ENCODE measurements at regions not wholly inside any gene's neighbourhood (a gene's known extent, or its start where the extent isn't known, plus 50 kb on each side); places are given as distances from the start of the nearest gene placed in this dataset.

DNA sequence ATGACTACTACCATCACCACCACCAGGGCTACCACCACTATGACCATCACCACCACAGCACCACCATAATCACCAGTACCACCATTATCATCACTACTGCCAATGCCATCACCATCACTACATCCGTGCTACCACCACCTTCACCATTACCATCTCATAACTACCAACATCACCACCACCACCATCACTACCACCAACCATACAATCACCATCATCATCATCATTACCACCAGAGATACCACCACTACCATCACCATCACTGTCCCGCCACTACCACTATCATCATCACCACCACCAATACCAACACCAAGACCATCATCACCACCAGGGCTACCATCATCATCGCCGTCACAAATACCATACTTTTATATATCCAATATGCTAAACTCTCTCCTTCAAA, 369.6 kb upstream of the DYNLRB2 start:
- no peak for FAIRE-seq

- no peak for FAIRE-seq
Measured at GRCh38 chr16:80167657-80168390, 373.0 kb upstream of the DYNLRB2 start.

- FAIRE-seq, result no peak
Measured at GRCh38 chr16:80166082-80166481, 374.7 kb upstream of the DYNLRB2 start.

- FAIRE-seq, result no peak
Measured at GRCh38 chr16:80164966-80165550, 375.7 kb upstream of the DYNLRB2 start.

DNA sequence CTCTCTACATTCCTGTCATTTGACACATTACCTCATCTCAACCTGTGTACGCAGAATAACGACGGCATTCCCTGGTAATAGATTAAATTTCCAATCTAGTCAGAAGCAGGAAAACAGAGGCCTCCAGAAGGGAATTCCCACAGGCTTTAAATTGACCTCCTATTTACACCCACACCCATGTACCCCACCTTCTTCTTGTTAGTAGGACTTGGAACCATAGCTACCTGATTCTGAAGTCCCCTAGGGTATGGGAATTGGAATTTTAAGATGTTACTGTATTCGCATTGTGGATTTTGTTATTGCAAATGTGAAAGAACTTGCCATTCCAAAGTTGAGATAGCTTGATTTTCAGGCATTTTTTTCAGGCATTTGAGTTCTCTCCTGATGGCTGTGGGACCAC, 377.5 kb upstream of the DYNLRB2 start:
- no peak for FAIRE-seq

GRCh38 chr16:80161799-80162739, 378.7 kb upstream of the DYNLRB2 start:
- FAIRE-seq, result no peak

DNA sequence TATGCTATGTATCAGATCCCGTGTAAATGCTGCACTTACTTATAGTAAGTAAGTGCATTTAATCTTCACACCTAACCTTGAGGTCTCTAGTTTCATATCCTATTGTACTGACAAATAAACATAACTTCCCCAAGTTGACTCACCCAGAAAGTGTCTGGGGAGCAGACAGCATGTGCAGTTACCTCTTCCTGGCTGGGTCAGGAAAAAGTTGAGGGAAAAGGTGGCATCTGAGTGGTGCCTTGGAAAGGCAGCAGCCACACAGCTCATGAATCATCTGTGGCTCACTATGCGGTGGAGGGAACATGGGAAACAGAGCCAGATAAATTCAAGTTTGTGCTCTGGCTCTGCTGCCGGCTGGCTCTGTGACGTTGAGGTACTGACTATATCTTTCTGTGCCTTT, 382.0 kb upstream of the DYNLRB2 start:
- no peak for FAIRE-seq

- FAIRE-seq, result no peak
Measured at GRCh38 chr16:80151722-80152111, 389.1 kb upstream of the DYNLRB2 start.

- FAIRE-seq, result no peak
Measured at GRCh38 chr16:80150978-80151721, 389.6 kb upstream of the DYNLRB2 start.

DNA sequence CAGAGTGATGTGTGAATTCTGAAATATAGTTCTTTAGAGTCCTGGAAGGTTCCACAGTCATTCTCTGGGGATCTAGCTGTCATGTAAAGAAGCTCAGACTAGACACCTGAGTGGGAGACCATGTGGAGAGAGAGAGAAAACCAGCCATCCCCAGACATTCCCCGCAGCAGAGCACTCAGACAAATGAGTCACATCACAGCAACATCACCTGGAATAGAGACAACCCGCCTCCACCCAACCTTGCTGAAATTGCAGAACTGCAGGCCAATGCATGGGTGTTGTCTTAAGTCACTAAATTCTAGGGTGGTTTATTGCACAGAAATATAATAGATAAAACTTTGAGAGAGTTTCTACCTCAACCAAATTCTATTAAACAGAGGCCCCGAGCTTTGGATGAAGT, 392.0 kb upstream of the DYNLRB2 start:
- FAIRE-seq, result no peak

DNA sequence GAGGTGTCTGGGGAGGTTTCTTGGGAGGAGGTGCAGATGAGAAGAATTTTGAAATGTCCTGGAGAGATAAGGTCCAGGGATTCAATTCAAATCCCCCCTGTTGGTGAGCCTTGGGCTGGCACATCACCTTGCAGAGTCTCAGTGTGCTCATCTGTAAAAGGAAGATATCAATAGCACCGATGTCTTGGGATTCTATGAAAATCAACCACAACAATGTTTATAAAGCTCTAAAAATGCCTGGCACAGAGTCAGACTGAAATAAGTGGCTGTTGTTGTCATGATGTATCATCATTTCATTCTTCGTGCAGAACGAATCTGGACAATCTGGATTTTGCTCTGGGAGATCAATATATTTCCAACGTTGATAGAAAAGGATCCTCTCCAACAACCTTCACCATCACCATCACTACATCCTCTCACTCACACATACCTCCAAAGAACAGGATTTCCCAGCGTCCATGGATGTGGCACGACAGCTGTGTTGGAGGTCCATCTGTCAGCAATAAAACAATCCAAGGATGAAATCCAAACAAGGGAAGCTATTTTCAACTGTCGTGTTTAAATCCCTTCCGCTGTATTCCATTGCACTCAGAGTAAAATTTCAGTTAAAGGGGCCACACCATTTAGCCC, 393.7 kb upstream of the DYNLRB2 start:
- no peak for FAIRE-seq

GRCh38 chr16:80144191-80144590, 396.6 kb upstream of the DYNLRB2 start:
- FAIRE-seq, result no peak

- FAIRE-seq, result no peak
Measured at GRCh38 chr16:80142940-80143339, 397.9 kb upstream of the DYNLRB2 start.

DNA sequence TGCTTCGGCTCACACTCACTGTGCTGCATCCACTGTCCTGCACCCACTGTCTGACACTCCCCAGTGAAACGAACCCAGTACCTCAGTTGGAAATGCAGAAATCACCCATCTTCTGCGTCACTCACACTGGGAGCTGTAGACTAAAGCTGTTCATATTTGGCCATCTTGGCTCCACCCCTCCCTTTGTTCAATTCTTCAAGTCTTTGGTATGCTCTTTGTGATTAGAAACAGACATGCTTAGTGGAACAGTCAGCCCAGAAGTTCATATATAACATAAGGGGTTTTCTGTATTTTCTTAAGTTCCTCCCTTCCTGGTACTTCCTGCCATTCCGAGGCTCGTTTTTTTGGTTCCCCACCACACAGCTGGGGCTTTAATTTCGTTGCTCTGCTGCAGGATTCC, 398.5 kb upstream of the DYNLRB2 start:
- no peak for FAIRE-seq

GRCh38 chr16:80129791-80130190, 411.0 kb upstream of the DYNLRB2 start:
- FAIRE-seq, result no peak

DNA sequence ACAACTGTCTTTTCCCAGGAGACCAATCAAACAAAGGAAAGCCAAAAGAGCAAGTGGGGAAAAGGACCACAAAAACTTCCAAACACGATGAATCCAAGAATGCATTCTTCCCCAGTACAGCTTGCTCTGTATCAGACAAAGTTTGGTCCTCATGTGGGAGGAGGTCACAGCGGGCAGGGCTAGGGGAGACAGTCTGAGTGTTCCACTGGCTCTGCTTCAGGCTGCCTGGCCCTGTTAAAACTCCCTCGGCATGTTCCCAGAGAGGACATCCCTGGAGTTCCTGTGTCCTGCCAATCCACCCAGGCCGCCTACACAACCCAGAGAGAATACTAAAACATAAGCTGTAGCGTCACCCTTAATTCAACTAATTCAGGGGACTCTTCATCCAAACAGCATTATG, 415.1 kb upstream of the DYNLRB2 start:
- no peak for FAIRE-seq

DNA sequence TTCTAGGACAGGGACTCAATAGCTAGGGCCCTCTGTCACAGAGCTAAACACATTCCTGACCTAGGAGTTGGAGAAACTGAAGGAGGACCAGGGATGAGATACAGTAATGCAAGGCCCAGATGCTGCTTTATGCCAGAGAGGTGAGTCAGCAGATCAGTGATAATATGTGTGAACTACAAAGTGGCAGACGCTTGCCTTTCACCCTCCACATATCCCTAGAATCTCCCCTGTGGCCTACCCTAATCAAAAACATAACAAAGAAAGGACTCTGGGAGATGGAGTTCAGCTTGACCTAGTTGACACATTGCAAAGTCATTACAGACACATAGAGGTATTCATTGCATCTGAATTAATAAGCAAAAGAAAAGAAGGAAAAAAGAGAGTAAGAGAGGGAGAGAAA, 417.6 kb upstream of the DYNLRB2 start:
- no peak for FAIRE-seq

- no peak for FAIRE-seq
Measured at GRCh38 chr16:80122115-80122514, 418.7 kb upstream of the DYNLRB2 start.

DNA sequence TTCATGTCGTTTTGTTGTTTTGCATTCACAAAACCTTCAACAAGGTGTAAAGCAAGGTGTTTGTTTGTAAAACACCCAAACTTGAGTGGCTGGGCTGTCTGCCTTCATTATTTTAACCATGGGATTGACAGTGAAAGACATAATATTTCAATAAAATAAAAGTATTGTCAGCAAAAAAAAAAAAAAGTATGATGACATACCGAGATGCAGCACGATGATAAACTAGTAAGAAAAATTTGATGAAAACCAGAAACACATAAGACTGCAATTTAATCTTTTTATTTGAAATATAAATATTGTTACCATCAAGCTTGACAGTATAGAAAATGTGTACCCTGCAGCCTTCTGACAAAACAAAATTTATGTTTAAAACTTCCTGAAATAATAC, 419.3 kb upstream of the DYNLRB2 start:
- peak; percentile 9 for FAIRE-seq

DNA sequence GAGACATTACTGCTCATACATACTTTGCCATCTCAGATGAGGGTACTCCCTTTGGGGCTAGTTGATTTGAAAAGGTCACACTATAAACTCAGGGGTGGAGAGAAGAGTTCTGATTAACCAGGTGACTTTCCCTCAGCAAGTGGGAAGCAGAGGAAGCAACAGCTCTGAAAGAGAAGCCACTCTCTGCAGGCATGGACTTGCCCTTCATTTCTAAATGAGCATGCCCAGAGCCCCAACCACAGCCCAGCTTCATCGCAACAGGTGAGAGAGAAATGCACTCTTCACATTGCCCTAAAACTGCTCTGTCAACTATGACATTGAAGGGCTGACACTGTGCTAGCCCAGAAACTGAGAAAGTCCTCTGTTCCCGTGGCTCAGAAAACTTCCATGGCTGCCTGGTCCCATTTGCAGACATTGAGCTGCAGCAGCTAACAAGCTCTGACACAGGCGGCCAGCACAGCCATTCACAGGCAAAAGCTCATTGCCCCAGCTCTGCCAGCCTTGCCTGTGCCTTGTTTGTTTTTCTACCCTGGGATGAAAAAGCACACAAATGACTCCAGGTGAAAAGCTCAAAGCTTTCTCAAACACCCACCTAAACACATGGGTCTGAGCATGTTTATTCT, 419.8 kb upstream of the DYNLRB2 start:
- FAIRE-seq, result no peak

DNA sequence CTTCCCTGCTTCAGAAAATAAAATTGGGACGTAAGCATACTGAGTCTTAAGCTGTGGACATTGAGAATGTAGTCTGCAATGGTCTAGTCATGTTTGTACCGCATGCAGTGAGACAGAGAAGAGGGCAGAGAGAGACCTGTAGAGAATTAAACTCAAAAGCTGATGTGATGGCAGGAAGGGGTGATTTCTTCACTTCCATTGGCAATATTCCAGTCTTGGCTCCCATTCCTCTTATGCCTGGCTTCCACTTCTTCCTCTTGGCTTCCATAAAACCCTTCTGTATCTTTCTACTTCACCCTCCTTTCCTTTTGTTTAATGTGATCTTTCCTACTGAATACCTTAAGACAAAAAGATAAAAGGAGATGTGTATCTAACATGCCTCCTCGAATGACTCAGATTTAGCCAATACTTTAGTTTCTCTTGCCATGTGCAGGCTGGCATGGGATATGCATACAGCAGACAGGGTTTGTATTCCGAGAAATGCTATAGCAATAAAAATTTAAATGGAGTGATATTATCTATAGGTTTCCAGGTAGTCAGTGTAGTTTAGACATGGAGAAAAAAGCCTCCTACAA, 423.1 kb upstream of the DYNLRB2 start:
- FAIRE-seq, result no peak

GRCh38 chr16:80116711-80117110, 424.1 kb upstream of the DYNLRB2 start:
- FAIRE-seq, result no peak

Data from islet of Langerhans (tissue), 1 donor.